ENCODE measurements at regions not wholly inside any gene's neighbourhood (a gene's known extent, or its start where the extent isn't known, plus 50 kb on each side); places are given as distances from the start of the nearest gene placed in this dataset.

GRCh38 chr20:43262341-43262740 lies 72.6 kb upstream of the PTPRT start:
- no peak overlapping the region for H3K4me2 ChIP-seq (ENCODE audit: low read length)
- H3K4me3 ChIP-seq (ENCODE audit: low read length), result no peak overlapping the region
- no peaks in the 10 kb centered on the region for H3F3A ChIP-seq (ENCODE audit: insufficient read depth, low read length, poor library complexity, severe bottlenecking)
- no peak overlapping the region for H2AFZ ChIP-seq (ENCODE audit: low read depth, low read length)
- no peak overlapping the region for H3K9ac ChIP-seq (ENCODE audit: low read length)
- no peaks in the 10 kb centered on the region for H3K9me2 ChIP-seq (ENCODE audit: insufficient read depth, low read length)
- no peaks in the 10 kb centered on the region for H3K27me3 ChIP-seq (ENCODE audit: insufficient read depth, low read depth, low read length)
- H3K79me2 ChIP-seq (replicated peaks; ENCODE audit: insufficient read depth, low read length), result no peaks in the 10 kb centered on the region
- TF ChIP-seq POLR2AphosphoS5 (IDR thresholded peaks at IDR 0.05) (no peak), CTCF (IDR thresholded peaks at IDR 0.05; ENCODE audit: poor library complexity, severe bottlenecking) (no peak), RAD21 (conservative IDR thresholded peaks at IDR 0.05) (no peak), REST (IDR thresholded peaks at IDR 0.05; ENCODE audit: borderline replicate concordance) (no peak), SMC3 (conservative IDR thresholded peaks at IDR 0.05; ENCODE audit: poor library complexity) (no peak), MXI1 (conservative IDR thresholded peaks at IDR 0.05; ENCODE audit: poor library complexity, severe bottlenecking) (no peak), TAF1 (IDR thresholded peaks at IDR 0.05; ENCODE audit: low read depth) (no peak), EZH2 (IDR thresholded peaks at IDR 0.05; ENCODE audit: borderline replicate concordance, insufficient read depth, low read length, poor library complexity, severe bottlenecking) (no peak)
- H3K36me3 ChIP-seq (ENCODE audit: insufficient read depth, low read length), result no peaks in the 10 kb centered on the region
- H3K9me3 ChIP-seq (ENCODE audit: low read length), result no peaks in the 10 kb centered on the region
- H3K27ac ChIP-seq (ENCODE audit: low read length), result no peak overlapping the region
- H4K20me1 ChIP-seq (ENCODE audit: insufficient read depth), result no peaks in the 10 kb centered on the region

GRCh38 chr20:43255877-43256276 lies 66.2 kb upstream of the PTPRT start:
- TF ChIP-seq REST (IDR thresholded peaks at IDR 0.05; ENCODE audit: borderline replicate concordance), result no peak
- TF ChIP-seq RAD21 (conservative IDR thresholded peaks at IDR 0.05), result no peak
- no peak for TF ChIP-seq MXI1 (conservative IDR thresholded peaks at IDR 0.05; ENCODE audit: poor library complexity, severe bottlenecking)
- no peak for TF ChIP-seq TAF1 (IDR thresholded peaks at IDR 0.05; ENCODE audit: low read depth)
- no peak for TF ChIP-seq CTCF (IDR thresholded peaks at IDR 0.05; ENCODE audit: poor library complexity, severe bottlenecking)
- no peak for TF ChIP-seq POLR2AphosphoS5 (IDR thresholded peaks at IDR 0.05)
- no peak for TF ChIP-seq EZH2 (IDR thresholded peaks at IDR 0.05; ENCODE audit: borderline replicate concordance, insufficient read depth, low read length, poor library complexity, severe bottlenecking)
- TF ChIP-seq SMC3 (conservative IDR thresholded peaks at IDR 0.05; ENCODE audit: poor library complexity), result no peak
- Histone ChIP-seq H3K9ac (ENCODE audit: low read length) (no peak overlapping the region), H2AFZ (ENCODE audit: low read depth, low read length) (no peak overlapping the region), H3K79me2 (replicated peaks; ENCODE audit: insufficient read depth, low read length) (no peaks in the 10 kb centered on the region), H3K4me2 (ENCODE audit: low read length) (no peak overlapping the region), H3K36me3 (ENCODE audit: insufficient read depth, low read length) (no peaks in the 10 kb centered on the region), H4K20me1 (ENCODE audit: insufficient read depth) (no peaks in the 10 kb centered on the region), H3K9me3 (ENCODE audit: low read length) (no peaks in the 10 kb centered on the region), H3K27me3 (ENCODE audit: insufficient read depth, low read depth, low read length) (no peaks in the 10 kb centered on the region), H3K9me2 (ENCODE audit: insufficient read depth, low read length) (no peaks in the 10 kb centered on the region), H3K4me3 (ENCODE audit: low read length) (no peak overlapping the region), H3F3A (ENCODE audit: insufficient read depth, low read length, poor library complexity, severe bottlenecking) (no peaks in the 10 kb centered on the region), H3K27ac (ENCODE audit: low read length) (no peak overlapping the region)

All from neural cell (in vitro differentiated cells).